Sigmoid colon (tissue), 4 donors: ENCODE measurements at regions not wholly inside any gene's neighbourhood (a gene's known extent, or its start where the extent isn't known, plus 50 kb on each side); places are given as distances from the start of the nearest gene placed in this dataset.

Source experiments
- EP300 ChIP-seq, 4 donors: sonication (generic); formaldehyde crosslinking; IDR thresholded peaks; one replicate each; pipeline ENCODE4 v1.6.1; 2017; ENCODE audit warnings: antibody characterized with exemption in 4 of 4
- POLR2A ChIP-seq, 2 donors: fragments of 450-650 bp; IDR thresholded peaks; one replicate each; pipeline ENCODE4 v1.6.1; 2016; ENCODE audit warnings: antibody characterized with exemption in 2 of 2, mild to moderate bottlenecking in 2 of 2, moderate library complexity in 2 of 2
- POLR2AphosphoS5 ChIP-seq, 4 donors: sonication (generic); formaldehyde crosslinking; IDR thresholded peaks; one replicate each; pipeline ENCODE4 v1.6.1; 2017; ENCODE audit warnings: antibody characterized with exemption in 4 of 4
- TF ChIP-seq, protein P1 (sequence below), 4 experiments: fragments of 450-650 bp in 3 of 4; fragments of 200-600 bp in 1 of 4; IDR thresholded peaks; one replicate each; pipeline ENCODE4 v1.5.1; 2016 to 2019; ENCODE audit warnings: antibody characterized with exemption in 4 of 4, mild to moderate bottlenecking in 3 of 4, moderate library complexity in 2 of 4

DNA sequence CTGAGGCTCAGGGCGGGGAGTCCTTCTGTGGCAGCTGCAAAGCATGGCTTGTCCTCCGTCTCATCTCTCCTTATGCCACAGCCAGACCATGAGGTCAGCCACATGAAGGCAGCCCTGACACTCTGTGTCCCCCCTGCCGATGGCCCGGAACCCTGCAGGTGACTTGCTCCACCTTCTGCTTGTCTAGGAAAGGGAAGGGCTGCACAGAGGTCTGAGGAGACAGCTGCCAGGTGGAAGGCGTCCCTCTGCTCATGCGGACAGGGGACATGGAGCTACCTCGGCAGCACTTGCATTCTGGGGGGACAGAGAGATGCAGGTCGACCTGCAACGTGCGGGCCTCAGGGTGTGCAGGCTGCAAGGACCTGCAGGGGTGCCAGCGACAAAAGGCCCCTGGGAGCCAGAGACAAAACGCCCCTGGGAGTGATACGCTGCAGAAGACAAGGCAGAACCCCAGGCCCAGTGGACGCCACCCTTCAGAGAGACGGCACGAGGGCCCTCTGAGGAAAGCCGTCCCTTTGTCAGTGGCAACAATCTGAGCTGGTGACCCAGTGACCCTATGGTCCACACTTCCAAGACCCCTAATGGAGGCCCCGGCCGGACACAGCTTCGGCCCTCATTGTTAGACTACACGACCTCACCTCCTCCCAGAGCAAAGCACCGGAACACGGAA is 205.2 kb upstream of the PPP2R2D start:
- TF ChIP-seq, protein P1, sequence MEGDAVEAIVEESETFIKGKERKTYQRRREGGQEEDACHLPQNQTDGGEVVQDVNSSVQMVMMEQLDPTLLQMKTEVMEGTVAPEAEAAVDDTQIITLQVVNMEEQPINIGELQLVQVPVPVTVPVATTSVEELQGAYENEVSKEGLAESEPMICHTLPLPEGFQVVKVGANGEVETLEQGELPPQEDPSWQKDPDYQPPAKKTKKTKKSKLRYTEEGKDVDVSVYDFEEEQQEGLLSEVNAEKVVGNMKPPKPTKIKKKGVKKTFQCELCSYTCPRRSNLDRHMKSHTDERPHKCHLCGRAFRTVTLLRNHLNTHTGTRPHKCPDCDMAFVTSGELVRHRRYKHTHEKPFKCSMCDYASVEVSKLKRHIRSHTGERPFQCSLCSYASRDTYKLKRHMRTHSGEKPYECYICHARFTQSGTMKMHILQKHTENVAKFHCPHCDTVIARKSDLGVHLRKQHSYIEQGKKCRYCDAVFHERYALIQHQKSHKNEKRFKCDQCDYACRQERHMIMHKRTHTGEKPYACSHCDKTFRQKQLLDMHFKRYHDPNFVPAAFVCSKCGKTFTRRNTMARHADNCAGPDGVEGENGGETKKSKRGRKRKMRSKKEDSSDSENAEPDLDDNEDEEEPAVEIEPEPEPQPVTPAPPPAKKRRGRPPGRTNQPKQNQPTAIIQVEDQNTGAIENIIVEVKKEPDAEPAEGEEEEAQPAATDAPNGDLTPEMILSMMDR (IDR thresholded peaks at IDR 0.05) = no peak
- no peak for TF ChIP-seq POLR2A (IDR thresholded peaks at IDR 0.05)
- no peak for TF ChIP-seq EP300 (IDR thresholded peaks at IDR 0.05)
- no peak for TF ChIP-seq POLR2AphosphoS5 (IDR thresholded peaks at IDR 0.05)
